Erythroblast (primary cell): ENCODE measurements at regions not wholly inside any gene's neighbourhood (a gene's known extent, or its start where the extent isn't known, plus 50 kb on each side); places are given as distances from the start of the nearest gene placed in this dataset.

Source experiments
- GATA1 ChIP-seq: IDR thresholded peaks from 2 replicates; pipeline ENCODE4 v1.6.1; 2011; ENCODE audit warnings: low read depth, mild to moderate bottlenecking, control low read depth, low read length, moderate library complexity
- POLR2A ChIP-seq: IDR thresholded peaks from 2 replicates; pipeline ENCODE4 v1.6.1; 2011; ENCODE audit warnings: mild to moderate bottlenecking, low read length

DNA sequence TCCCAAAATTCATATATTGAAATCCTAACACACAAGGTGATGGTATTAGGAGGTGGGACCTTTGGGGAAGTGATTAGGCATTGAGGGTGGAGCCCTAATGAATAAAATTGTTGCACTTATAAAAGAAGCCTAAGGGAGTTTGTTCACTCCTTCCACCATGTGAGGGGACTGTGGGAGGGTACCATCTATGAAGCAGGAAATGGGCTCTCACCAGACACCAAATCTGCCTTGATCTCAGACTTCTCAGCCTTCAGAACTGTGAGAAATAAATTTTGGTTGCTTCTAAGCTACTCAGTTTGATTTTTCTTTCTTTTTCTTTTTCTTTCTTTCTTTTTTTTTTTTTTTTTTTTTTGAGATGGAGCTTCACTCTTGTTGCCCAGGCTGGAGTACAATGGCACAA lies 116.2 kb upstream of the GPC3 start:
- TF ChIP-seq POLR2A (no peak), GATA1 (no peak)
